SHP77 (cell line): ENCODE measurements at regions not wholly inside any gene's neighbourhood (a gene's known extent, or its start where the extent isn't known, plus 50 kb on each side); places are given as distances from the start of the nearest gene placed in this dataset.

Source experiments
- DNase-seq, 2 experiments: peaks; one replicate each; lab custom pipeline; 2025; lab: John Stamatoyannopoulos, UW

DNA sequence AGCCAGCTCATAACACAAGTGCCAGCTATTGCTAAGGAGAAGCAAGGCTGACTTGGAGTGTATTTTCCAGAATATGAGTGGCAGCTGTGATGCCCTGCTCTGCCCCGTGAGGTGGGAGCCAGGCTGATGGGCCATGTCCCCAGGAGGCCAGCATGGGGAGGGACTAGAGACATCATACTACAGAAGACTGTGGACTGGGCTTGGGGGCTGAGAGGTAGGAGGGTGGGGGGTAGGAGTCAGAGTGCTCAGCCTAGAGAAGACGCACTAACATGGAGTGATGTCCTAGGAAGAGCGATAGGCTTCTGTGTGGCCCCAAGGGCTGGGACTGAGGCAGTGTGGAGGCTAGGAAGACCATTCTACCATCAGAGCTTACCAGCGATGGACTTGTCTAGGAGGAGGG, 143.7 kb downstream of the WSCD1 start:
- DNase-seq = no peak

DNA sequence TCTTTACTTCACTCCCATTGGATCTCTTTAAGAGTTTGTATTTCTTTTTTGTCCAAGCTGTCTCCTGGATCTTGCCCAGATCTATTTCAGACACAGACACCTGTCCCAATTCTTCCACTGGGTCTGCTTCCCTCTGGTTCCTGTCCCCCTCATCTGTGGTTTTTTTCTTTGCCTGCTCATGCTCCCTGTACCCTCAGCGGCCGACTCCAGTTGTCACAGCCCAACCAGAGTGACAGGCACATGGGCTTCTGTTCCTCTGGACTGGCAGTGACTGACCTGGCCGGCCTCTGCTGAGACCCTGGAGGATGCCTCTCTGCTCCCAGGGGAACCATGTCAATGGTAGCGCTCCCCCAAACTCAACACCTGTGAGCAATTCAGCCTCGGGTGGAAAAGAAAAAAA, 142.6 kb downstream of the WSCD1 start:
- no peak for DNase-seq

DNA sequence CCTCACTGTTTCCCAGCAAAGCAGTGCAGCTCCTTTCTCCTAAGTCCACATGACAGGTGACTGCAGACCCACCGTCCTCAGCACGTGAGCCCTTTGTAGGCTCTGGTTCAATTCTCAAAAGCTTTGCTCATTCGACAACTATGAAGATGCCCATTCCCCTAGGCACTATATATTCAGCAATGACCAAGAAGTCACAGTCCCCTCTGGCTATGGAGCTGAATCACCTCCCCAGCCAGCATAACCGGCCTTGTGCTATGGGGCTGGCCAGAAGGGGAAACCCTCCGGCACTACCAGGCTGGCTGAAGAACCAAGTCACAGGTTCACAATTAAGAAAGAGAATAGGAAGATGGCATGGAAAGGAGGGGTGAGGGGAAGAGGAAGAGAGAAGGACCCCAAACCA, 139.7 kb downstream of the WSCD1 start:
- no peak for DNase-seq

DNA sequence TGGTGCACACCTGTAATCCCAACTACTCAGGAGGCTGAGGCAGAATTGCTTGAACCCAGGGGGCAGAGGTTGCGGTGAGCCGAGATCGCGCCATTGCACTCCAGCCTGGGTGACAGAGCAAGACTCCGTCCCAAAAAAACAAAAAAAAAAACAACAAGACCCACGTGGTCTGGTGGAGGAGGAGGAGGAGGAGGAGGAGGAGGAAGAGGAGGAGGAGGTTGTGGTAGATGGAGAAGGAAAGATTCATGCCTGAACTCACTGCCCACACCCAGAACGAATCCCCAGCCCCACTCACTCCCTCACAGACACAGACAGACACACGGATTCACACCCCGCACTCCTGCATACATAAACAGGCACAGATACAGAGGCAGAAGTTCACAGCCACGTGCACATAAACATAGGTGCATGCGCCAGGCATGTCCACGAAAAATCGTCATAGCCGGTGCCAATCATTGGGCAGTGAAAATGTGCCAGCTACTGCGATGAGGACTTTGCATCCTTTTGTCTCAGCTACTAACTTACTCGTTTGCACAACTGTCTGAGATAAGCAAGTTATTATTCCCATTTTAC, 138.5 kb downstream of the WSCD1 start:
- DNase-seq = no peak

DNA sequence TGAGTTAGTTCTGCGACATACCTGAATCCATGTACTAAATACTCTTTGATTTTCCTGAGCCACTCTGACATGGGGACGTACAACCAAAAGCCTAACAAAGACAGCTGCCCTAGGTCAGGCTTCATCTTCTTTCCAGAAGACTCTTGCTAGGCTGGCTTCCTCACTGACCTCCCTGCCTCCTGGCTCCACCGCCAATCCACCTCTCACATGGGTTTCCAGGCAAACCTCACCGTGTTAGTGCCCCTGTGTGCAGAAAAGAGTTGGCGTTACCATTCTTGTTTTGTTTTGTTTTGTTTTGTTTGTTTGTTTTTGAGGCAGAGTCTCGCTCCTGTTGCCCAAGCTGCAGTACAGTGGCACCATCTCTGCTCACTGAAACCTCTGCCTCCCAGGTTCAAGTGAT, 135.3 kb downstream of the WSCD1 start:
- DNase-seq = no peak

DNA sequence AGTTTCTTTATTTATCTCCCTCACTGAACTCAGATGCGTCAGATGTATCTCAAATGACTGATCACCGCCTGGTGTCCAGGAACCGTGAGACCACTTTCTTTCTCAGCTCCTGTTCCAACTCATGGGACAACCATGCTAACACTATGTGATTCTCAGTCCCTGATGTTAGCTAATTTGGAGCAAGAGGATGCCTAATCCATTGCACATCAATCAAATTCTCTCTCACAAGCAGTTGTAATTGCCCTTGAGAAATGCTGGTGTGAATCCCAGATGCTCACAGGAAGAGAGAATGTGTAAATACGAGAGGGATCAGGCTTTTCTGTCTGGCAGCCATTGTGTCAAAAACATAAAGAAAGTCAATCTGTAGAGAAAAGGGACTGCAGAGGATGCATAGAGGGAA, 134.9 kb downstream of the WSCD1 start:
- DNase-seq = no peak

DNA sequence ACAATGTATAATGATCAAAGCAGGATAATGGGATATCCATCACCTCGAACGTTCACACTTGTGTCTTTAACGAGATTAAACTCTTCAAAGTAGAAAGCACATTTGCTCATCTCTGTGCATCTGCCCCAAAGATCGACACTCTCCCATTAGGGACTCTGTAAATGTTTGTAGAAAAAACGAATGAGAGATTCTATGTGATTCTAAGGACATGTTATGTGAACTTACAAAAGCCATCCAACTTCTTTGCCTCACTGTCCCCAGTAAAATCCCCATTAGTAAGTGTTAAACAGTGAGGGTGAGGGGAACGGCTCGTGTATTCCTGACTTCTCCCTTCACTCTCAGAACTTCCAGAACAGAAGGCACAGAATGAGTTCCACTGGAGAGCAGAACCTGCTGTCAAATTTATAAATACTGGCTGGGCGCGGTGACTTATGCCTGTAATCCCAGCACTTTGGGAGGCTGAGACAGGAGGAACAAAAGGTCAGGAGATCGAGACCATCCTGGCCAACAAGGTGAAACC, 134.1 kb downstream of the WSCD1 start:
- DNase-seq = no peak

DNA sequence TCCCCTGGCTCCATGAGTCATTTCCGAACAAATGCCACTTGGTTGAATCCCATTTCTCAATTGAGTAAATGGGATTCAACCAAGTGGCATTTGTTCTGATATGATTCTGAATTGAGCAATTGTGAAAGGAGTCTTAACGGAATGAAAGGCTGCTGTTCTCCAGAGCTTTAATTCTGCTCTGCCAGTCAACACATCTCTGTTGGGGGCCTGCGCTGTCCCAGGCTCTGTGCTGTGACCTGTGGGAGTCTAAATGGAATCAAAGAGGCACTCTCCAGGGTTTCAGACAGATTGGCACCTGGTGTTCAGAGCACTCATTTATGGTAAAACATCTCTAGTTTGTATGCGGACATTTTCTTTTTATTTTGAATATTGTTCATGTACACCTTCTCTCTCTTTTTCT, 126.2 kb downstream of the WSCD1 start:
- no peak for DNase-seq

DNA sequence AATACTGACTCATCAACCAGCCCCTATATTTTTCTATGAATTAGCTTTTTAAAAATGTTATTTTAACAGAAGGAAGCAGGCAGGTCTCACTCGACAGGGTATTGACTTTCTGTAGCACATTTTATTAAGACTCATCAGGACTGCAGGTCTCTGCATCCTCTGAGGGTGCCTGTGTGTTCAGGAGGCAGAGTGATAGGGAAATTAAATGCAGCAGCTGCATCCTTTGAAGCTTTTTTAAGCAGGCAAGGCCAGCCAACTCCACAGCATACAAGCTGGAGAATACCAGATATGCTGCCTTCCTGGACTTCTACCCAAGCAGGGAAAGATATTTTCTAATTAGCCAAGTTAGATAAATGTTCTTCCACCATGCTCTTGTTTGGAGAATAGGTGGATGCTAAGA, 124.9 kb downstream of the WSCD1 start:
- DNase-seq = no peak

DNA sequence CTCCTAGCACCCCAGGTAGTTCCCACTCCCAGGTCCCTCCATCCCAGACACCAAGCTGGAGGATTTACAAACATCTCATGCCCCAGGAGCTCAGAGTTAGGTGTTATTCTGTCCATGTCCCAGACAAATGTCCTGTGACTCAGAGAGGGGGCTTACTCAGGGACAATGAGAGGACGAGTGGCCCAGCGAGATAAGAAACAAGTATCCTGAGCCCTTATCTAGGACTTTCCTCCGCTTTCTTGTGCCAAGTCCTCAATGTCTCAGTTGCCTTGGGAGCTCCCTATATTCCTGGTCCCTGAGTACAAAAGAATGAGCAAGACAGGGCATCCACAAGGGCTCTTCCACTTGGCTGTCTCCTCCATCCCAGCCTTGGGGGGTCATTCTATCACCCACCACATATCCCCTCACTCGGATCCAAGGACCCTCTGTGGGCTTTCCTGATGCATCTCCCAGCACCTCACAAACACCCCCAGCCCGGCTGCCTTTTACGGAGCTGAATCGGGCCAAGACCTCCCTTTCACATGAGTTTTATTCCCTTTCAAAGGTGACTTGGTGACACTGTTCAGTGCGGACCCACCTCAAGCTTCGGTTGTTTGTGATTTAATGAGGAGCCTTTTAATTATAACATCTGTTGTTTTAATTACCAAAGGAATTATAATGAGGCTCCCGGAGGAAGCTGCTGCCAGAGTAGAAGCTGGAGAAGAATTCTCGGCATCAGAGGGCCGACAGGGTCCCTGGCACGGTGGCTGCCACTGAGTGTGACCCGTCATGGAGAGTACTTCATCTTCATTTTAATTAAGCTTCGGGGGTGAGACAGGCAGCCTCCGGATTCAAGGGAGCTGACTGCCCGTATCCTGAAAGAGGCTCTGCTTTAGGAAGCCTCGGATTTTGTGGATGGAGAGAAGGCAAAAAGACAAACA, 121.5 kb downstream of the WSCD1 start:
- DNase-seq = no peak

DNA sequence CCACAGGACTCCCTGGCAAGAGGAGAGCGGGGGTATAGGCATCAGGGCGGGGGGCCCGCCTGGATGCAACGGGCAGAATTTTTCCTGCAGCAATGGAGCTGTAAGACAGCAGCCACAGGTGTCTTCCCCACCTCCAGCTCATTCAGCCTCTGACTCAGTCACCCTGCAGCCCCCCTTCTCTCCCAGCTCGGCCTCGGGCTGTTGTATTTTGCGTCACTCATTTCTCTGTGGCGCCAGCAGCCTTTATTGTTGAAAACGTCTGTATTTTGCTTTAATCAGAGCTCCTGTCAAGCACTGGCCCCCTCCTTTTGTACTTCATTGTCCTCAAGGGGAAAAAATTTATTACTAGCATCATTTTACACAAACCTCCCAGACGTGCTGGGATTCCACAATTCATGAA, 117.7 kb downstream of the WSCD1 start:
- DNase-seq = no peak

DNA sequence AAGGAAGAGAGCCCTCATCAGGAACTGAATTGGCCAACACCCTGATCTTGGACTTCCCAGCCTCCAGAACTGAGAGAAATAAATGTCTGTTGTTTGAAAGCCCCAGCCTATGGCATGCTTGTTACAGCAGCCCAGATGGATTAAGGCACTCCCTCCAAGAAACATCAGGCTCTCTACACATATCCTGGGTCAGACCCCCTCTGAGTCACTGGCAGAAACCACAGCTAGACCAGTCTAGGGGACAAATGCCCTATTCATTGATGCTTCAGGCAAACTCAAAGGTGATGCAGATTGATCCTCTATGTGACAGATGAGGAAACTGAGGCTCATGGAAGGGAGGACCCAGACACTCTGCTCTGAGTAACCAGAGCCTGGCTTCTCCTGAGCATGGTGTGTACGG, 116.8 kb downstream of the WSCD1 start:
- no peak for DNase-seq

DNA sequence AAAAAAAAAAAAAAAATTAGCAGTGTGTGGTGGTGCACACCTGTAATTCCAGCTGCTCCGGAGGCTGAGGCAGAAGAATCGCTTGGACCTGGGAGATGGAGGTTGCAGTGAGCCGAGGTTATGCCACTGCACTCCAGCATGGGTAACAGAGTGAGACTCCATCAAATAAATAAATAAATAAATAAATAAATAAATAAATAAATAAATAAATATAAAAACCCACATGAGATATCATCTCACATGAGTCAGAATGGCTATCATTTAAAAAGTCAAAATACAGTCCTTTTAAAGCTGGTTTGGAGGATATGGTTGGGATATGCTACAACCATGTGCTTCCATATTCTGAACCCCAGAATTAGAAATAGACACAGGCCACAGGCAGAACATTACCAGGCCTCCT, 114.3 kb downstream of the WSCD1 start:
- no peak for DNase-seq

DNA sequence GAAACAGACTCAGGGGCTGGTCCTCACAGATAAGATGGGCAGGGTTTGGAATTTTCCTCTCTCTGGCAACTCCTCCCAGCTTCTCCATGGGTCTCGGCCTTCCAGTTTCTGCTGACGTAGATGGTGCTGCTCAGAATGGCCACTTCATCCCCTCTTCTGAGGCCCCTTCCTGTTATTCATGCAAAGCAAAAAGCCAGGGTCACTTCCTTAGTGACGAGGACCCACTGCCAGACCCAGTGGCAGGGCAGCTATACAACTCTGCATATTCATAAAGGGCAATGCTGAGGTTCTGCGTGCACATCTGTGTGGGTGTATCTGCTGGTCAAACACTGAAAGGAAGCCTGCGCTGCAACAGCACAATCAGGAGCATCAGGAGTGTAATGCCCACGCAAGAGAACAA, 108.8 kb downstream of the WSCD1 start:
- DNase-seq = no peak

DNA sequence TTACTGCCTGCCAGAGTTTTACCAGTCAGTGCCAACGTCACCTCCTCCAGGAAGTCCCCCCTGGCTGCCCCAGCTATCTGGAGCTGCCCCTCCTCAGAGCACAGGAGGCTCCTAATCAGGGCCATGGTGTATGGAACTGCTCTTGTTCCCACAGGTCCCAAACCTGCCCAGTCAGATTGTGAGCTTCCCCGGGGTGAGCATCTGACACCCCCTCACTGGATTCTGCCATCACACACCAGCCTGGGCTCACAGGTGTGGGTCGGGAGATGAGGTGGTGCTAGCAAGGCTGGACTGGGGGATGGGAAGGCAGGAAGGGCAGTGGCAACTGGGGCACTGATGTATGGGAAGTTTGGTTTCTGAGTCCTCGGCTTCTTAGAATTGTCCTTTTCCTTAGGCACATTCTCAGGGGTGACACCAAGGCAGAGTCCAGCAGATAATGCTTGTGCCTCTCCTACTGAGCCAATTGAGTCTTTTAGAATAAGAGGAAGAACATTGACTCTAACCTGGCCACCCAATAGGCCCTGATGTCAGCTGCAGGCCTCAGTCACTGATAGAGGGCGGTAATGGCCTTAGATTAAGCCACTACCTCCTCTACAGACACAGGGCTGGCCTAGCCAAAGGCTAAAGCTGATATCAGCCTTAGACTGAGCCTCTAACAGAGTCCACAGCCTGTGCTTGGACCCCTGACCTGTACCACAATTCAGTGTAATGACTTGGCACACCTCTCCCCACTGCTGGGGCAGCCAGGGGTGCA, 107.9 kb downstream of the WSCD1 start:
- DNase-seq = no peak
